Keratinocyte (primary cell): ENCODE measurements at regions not wholly inside any gene's neighbourhood (a gene's known extent, or its start where the extent isn't known, plus 50 kb on each side); places are given as distances from the start of the nearest gene placed in this dataset.

Experiments
- EZH2 ChIP-seq: IDR thresholded peaks from one replicate; pipeline ENCODE4 v1.6.1; 2012; ENCODE audit warnings: inconsistent platforms, mild to moderate bottlenecking, low read length, moderate library complexity
- TF ChIP-seq, protein P1 (sequence below), 3 experiments: IDR thresholded peaks in 1 of 3; conservative IDR thresholded peaks in 1 of 3; optimal IDR thresholded peaks in 1 of 3; 2 replicates in 2 of 3; 3 replicates in 1 of 3; pipeline versions ENCODE3 to v1.5.1; 2011; ENCODE audit warnings: low read length in 3 of 3, mild to moderate bottlenecking in 3 of 3, moderate library complexity in 2 of 3, control low read depth in 1 of 3, inconsistent platforms in 1 of 3; ENCODE audit not compliant: insufficient read depth in 2 of 3; ENCODE audit errors: extremely low read depth in 1 of 3

DNA sequence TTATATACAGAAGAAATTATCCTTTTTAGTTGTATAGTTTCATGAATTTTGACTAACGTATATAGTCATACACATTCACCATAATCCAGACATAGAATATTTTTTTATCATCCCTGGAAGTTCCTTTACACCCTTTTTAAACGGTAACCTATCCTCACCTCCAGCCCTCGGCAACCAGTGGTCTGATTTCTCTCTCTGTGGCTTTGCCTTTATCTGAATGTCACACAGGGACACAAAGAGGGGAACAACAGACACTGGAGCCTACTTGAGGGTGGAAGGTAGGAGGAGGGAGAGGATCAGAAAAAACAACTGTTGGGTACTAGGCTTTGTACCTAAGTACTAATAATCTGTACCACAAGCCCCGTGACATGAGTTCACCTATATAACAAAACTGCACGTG lies 191.9 kb downstream of the MC4R start:
- TF ChIP-seq, protein P1, sequence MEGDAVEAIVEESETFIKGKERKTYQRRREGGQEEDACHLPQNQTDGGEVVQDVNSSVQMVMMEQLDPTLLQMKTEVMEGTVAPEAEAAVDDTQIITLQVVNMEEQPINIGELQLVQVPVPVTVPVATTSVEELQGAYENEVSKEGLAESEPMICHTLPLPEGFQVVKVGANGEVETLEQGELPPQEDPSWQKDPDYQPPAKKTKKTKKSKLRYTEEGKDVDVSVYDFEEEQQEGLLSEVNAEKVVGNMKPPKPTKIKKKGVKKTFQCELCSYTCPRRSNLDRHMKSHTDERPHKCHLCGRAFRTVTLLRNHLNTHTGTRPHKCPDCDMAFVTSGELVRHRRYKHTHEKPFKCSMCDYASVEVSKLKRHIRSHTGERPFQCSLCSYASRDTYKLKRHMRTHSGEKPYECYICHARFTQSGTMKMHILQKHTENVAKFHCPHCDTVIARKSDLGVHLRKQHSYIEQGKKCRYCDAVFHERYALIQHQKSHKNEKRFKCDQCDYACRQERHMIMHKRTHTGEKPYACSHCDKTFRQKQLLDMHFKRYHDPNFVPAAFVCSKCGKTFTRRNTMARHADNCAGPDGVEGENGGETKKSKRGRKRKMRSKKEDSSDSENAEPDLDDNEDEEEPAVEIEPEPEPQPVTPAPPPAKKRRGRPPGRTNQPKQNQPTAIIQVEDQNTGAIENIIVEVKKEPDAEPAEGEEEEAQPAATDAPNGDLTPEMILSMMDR (optimal IDR thresholded peaks at IDR 0.05 in 1 of 3, IDR thresholded peaks at IDR 0.05 in 1 of 3, conservative IDR thresholded peaks at IDR 0.05 in 1 of 3; ENCODE audit: extremely low read depth in 1 of 3, insufficient read depth in 2 of 3, low read length in 3 of 3), result no peak
- TF ChIP-seq EZH2, result no peak
